Muscle of leg (tissue), 3 donors: ENCODE measurements at regions not wholly inside any gene's neighbourhood (a gene's known extent, or its start where the extent isn't known, plus 50 kb on each side); places are given as distances from the start of the nearest gene placed in this dataset.
A peak's percentile ranks its signal among the peaks of the same experiment; 100 is the strongest.

ENCODE experiments used
- DNase-seq: peaks from one replicate; pipeline ENCODE4 v3.0.0; 2013
- H3K27ac ChIP-seq: one replicate; pipeline ENCODE4 v1.5.1; 2013; ENCODE audit warnings: mild to moderate bottlenecking, low read length, control low read depth
- H3K27me3 ChIP-seq: one replicate; pipeline ENCODE4 v1.6.1; 2013; ENCODE audit warnings: low read length; ENCODE audit not compliant: control insufficient read depth, insufficient read depth
- H3K36me3 ChIP-seq: one replicate; pipeline ENCODE4 v1.6.1; 2013; ENCODE audit warnings: low read length; ENCODE audit not compliant: control insufficient read depth, insufficient read depth
- H3K4me1 ChIP-seq: one replicate; pipeline ENCODE4 v1.6.1; 2013; ENCODE audit warnings: low read length; ENCODE audit not compliant: control insufficient read depth, insufficient read depth
- H3K4me3 ChIP-seq: one replicate; pipeline ENCODE4 v1.5.1; 2013; ENCODE audit warnings: low read length, control low read depth
- H3K9me3 ChIP-seq: replicated peaks from 2 replicates; pipeline ENCODE4 v1.6.1; 2013; ENCODE audit warnings: low read depth, low read length; ENCODE audit not compliant: control insufficient read depth
- WGBS: methylation state at CpG from one replicate; pipeline ENCODE4 v1.1.5; 2013; ENCODE audit warnings: missing lambda C conversion rate; ENCODE audit not compliant: insufficient coverage; 5-methylcytosine and 5-hydroxymethylcytosine counted together

DNA sequence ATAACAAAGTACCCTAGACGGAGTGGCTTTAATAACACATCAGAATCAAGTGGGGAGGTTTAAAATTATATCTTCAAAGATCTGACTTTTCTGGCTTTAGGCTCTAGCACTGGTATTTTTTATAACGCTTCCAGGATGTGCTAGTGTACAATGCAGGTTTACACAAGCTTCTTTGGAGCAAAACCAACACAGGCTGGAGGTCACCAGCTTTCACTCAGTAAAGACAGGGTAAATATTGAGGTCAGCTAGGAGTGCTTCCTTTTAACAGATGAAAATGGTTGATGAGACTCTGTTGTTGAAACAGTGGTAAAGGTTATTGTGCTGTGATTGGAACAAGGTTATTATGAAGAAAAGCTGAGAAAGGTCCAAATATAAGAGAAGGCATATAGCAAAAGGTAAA lies 414.2 kb downstream of the TAF11L14 start:
- Histone ChIP-seq H3K4me1 (no peaks in the 10 kb centered on the region), H3K27ac (no peak overlapping the region), H3K4me3 (no peak overlapping the region), H3K9me3 (no peaks in the 10 kb centered on the region), H3K36me3 (no peaks in the 10 kb centered on the region), H3K27me3 (no peaks in the 10 kb centered on the region)
- WGBS, result 29% methylated on average over 1 of the region's 2 CpGs
- no peak for DNase-seq

DNA sequence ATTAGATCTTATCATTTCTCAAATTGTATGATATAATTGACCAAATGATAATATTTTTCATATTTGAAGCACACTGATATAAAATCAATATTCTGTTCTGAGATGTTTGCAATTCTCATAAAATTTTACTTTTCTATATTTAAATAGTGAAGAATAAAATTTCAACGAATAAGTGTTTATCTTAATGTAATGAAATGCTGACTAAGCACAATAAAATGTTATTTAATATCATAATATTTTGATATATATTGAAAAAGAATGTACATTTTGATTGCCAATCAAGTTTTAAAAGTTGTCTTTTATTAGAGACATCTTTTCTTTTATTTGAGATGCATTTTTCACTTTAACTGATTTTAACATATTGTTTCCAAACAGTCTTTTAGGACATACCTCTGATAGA lies 416.1 kb downstream of the TAF11L14 start:
- Histone ChIP-seq H3K36me3 (no peaks in the 10 kb centered on the region), H3K9me3 (no peaks in the 10 kb centered on the region), H3K27me3 (no peaks in the 10 kb centered on the region), H3K4me3 (no peak overlapping the region), H3K27ac (no peak overlapping the region), H3K4me1 (no peaks in the 10 kb centered on the region)
- no peak for DNase-seq
- no CpG with 5 or more reads among the region's 1 CpG for WGBS

DNA sequence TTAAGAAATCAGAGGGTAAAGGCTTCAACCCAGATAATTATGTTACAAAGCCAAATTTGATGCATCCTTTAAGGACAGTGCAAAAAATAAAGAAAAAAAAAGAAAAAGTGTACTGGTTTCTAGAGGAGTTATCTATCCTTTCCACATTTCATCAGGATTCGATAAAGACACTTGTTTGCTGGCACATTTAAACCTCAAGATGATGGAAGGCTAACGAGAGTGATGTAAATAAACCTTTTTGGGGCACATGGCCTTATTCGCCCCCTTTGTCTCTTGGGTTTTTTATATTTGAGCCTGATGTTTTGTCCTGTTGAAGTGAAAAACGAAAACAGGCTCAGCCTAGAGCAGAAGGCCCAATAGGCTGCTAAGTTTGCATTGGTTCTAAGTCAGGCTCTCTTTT lies 416.5 kb downstream of the TAF11L14 start:
- 93% methylated on average over 3 of the region's 4 CpGs for WGBS

DNA sequence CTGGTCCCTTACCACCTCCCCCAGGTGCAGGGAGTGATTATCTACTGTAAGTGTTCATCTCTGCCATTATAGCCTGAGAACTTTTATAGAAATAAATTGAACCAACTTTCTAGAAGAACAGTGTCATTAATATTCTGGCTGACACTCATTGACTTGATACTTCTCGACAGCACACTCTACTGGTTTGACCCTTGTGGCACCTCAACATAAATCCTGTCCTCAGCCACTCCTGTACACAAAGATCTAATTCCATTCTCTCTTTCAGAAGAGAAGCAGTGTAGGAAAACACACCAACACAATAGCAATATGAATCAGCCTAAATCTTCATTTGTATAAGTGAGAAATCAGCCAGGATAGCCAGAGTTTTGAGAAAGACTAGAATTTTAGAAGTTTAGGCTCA lies 417.7 kb downstream of the TAF11L14 start:
- Histone ChIP-seq H3K27ac (no peak overlapping the region), H3K9me3 (no peaks in the 10 kb centered on the region), H3K36me3 (no peaks in the 10 kb centered on the region), H3K27me3 (no peaks in the 10 kb centered on the region), H3K4me1 (no peaks in the 10 kb centered on the region), H3K4me3 (no peak overlapping the region)
- no peak for DNase-seq
- 60% methylated on average over 1 of the region's 1 CpG for WGBS

More for the DNA sequence above, 416.5 kb downstream of the TAF11L14 start:
- no peaks in the 10 kb centered on the region for H3K9me3 ChIP-seq
- H3K36me3 ChIP-seq, result no peaks in the 10 kb centered on the region
- H3K4me3 ChIP-seq, result no peak overlapping the region
- H3K27me3 ChIP-seq, result no peaks in the 10 kb centered on the region
- H3K4me1 ChIP-seq, result no peaks in the 10 kb centered on the region
- DNase-seq, result no peak
- no peak overlapping the region for H3K27ac ChIP-seq

DNA sequence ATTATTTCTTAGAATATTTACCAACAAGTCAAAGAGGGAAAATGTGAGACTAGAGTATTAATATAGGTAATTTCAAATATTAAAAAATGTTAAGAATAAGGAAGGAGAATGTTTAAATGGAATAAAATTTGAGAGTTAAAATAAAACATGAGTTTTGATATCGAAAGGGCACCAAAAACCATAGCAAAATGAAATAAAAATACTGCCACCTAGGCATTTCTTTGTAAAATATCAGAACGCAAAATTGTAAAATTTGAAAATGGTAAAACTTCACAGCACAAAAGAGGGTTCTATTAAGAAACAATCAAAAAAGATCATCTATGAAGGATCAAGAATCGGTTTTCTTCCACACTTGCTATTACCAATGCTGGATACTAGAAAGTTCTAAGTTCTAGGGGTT lies 418.3 kb downstream of the TAF11L14 start:
- Histone ChIP-seq H3K4me3 (no peak overlapping the region), H3K27ac (no peak overlapping the region), H3K36me3 (no peaks in the 10 kb centered on the region), H3K27me3 (no peaks in the 10 kb centered on the region), H3K4me1 (no peaks in the 10 kb centered on the region), H3K9me3 (no peaks in the 10 kb centered on the region)
- WGBS, result no CpG with 5 or more reads among the region's 3 CpGs
- DNase-seq, result no peak

DNA sequence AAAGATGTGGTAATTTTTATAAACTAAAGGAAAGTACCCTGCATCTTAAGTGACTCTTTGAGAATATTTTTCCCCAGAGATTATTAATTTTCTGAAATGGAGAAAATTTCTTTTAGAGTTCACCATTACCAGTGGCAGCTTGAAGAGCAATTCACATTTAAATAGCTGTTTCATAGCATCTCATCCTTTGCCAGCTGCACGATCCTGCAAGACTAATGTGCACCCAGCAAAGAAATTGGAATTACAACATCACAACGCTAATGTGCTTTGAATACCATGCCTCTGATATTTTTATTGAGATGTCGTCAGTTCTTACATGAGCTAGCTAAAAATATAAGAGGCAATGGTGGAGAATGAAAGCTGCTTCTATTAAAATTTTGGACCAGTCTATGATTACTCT lies 423.5 kb downstream of the TAF11L14 start:
- Histone ChIP-seq H3K27ac (no peak overlapping the region), H3K4me1 (no peaks in the 10 kb centered on the region), H3K27me3 (no peaks in the 10 kb centered on the region), H3K4me3 (no peak overlapping the region), H3K9me3 (no peaks in the 10 kb centered on the region), H3K36me3 (no peaks in the 10 kb centered on the region)
- no peak for DNase-seq
- WGBS, result no CpG with 5 or more reads among the region's 3 CpGs

DNA sequence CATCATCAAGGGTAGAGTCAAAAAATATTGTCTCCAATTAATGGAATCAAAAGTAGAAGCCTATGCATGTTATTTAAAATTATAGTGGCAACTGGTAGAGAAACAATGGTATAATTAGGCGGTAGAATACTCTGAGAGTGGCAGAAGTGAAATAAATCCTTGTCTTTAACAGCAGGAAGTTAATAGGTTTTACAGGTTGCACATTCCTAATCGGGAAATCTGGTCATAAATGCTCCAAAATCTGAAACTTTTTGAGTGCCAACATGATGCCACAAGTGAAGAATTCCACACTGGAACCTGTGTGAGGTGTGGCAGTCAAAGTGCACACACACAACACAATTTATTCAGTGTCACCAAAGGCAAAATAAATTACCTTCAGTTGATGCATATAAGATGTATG lies 433.4 kb downstream of the TAF11L14 start:
- Histone ChIP-seq H3K36me3 (no peaks in the 10 kb centered on the region), H3K27me3 (no peaks in the 10 kb centered on the region), H3K9me3 (no peaks in the 10 kb centered on the region), H3K27ac (no peak overlapping the region), H3K4me1 (no peaks in the 10 kb centered on the region), H3K4me3 (no peak overlapping the region)
- no peak for DNase-seq
- WGBS, result 17% methylated on average over 1 of the region's 2 CpGs

DNA sequence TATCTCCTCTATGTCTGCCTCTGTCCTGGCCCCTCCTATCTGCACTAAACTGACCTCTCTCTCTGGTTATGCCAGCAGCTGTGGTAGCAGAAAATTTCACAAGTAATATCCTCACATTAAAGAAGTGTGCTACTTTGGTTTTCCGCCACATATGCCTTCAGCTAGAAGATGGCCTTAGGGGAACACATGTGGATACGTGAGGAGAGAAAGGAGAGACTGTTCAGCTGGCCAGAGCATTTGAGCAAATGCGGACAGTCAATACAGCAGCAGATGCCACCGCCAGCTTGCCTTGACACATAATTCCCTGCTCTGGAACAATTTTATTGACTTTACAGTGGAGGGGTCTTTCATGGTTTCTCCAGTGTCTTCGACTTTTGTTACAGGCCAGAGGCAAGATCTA lies 434.6 kb downstream of the TAF11L14 start:
- Histone ChIP-seq H3K27ac (no peak overlapping the region), H3K9me3 (no peaks in the 10 kb centered on the region), H3K27me3 (no peaks in the 10 kb centered on the region), H3K36me3 (no peaks in the 10 kb centered on the region), H3K4me3 (no peak overlapping the region), H3K4me1 (no peaks in the 10 kb centered on the region)
- WGBS, result 60% methylated on average over 2 of the region's 5 CpGs
- DNase-seq, result peak; percentile 44

DNA sequence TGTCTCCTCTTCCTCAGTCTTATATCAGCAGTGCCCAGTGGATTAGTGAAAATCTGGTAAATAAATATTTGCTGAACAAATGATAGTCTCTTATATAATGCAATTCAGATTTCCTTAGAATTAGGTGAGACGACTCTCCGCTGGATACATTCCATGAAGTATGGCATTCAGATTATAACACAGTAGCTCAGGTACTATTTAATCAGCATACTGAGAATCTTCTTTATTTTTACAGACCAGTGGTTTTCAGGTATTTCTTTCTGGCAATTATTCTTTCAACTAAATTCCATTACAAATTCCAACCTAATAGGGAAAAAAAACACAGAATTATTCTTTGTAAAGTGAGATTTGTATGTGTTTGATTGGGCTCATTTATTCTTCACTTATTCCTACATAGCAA lies 435.5 kb downstream of the TAF11L14 start:
- no CpG with 5 or more reads among the region's 2 CpGs for WGBS

DNA sequence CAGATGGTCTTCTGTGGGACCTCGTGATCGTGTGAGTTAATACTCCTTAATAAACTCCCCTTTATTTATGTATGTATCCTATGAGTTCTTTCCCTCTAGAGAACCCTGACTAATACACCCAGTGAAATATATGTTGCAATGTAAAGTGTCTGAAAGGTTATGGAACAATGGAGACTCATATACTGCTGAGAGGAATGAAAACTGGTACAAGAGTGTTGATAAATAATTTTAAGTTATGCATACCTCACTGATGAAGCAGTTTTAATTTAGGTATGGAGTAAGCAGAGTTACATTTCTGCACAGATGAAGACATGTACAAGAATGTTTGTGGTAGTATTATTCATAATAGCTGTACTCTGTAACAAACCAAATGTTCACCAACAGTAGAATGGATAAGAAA lies 438.3 kb downstream of the TAF11L14 start:
- Histone ChIP-seq H3K4me1 (no peaks in the 10 kb centered on the region), H3K4me3 (no peak overlapping the region), H3K9me3 (no peaks in the 10 kb centered on the region), H3K36me3 (no peaks in the 10 kb centered on the region), H3K27ac (no peak overlapping the region), H3K27me3 (no peaks in the 10 kb centered on the region)
- WGBS, result no CpG with 5 or more reads among the region's 2 CpGs
- DNase-seq, result no peak

More for the DNA sequence above, 435.5 kb downstream of the TAF11L14 start:
- H3K27me3 ChIP-seq, result no peaks in the 10 kb centered on the region
- no peaks in the 10 kb centered on the region for H3K36me3 ChIP-seq
- no peak for DNase-seq
- H3K27ac ChIP-seq, result no peak overlapping the region
- H3K4me3 ChIP-seq, result no peak overlapping the region
- no peaks in the 10 kb centered on the region for H3K9me3 ChIP-seq
- no peaks in the 10 kb centered on the region for H3K4me1 ChIP-seq

DNA sequence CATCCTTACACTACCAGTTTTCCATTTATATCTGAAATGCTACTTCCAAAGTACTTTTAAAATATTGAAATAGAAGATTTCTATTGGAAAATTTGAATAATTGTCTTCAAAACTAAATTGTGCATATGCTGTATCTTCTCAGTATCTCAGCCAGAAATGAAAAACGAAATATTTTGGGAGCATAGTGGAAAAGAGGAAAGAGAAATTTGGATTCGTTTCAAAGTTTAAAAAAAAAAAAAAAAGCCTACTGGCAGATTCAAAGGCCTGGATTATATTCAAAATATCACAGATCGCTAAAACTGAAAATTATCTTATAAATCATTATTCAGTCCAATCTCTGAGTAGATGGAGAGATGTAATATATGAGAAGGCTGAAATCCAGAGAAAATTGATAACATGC lies 440.7 kb downstream of the TAF11L14 start:
- Histone ChIP-seq H3K27me3 (no peaks in the 10 kb centered on the region), H3K27ac (no peak overlapping the region), H3K4me3 (no peak overlapping the region), H3K36me3 (no peaks in the 10 kb centered on the region), H3K9me3 (no peaks in the 10 kb centered on the region), H3K4me1 (no peaks in the 10 kb centered on the region)
- WGBS, result no CpG with 5 or more reads among the region's 3 CpGs
- peak; percentile 12 for DNase-seq
